NCI-H1436 (cell line): ENCODE measurements at regions not wholly inside any gene's neighbourhood (a gene's known extent, or its start where the extent isn't known, plus 50 kb on each side); places are given as distances from the start of the nearest gene placed in this dataset.

Source experiments
- DNase-seq: peaks from one replicate; lab custom pipeline; 2025; lab: John Stamatoyannopoulos, UW

DNA sequence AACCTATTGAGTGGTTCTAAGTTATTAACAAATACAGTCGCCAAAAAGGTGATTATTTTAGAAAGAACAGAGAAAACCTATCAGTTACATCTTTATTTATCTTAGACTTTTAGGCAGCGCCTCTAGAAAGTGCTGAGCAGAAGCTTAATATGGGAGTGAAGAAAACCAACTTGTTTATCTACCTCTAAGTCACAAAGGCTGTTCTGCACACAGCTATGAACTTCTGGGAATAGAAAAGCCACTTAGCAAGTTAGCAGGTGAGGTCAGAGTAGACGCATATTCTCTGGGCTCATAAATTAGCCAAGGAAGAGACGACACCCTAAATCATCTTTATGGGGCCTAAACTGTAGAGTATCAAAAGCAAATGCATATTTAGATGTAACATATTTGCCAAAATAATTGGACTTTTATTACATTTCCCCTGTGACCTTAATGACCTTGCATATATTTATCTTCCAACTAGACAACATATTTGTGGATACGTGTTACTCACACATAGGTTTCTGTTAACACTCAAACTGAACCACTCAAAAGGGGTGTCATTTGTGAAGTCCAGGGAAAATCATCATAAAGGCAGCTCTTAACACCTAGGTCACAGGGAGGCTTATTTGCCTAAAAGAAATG lies 267.1 kb downstream of the ADGB start:
- no peak for DNase-seq

DNA sequence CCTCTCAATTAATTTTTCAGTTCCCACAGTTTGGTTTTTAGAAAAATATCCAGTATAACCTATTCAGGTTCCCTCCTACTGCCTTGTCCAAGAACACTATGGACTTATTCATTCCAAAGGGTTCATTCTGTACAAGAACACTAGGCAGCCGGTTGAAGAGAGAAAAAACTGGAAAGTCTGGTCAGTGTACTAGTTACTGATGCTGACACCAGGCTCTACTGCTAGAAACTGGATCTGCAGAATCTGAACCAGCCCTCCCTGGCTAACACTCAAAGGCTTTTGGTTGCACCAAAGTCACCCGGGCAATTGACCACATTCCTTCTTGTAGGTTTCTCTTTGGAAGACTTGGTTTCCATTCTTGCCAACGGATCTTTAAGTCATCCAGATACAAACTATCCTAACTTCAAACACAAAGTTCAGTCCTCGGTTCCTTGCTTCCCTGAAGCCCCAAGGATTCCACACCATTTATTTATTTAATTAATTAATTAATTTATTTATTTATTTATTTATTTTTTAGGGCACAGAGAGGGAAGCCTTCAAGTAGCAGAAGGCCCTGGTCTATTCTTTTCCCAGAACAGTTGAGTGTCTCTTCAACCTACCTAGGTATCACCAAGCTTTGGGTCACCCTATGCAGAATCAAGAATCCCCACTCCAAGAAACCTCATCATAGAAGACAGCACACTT lies 268.1 kb downstream of the ADGB start:
- no peak for DNase-seq

DNA sequence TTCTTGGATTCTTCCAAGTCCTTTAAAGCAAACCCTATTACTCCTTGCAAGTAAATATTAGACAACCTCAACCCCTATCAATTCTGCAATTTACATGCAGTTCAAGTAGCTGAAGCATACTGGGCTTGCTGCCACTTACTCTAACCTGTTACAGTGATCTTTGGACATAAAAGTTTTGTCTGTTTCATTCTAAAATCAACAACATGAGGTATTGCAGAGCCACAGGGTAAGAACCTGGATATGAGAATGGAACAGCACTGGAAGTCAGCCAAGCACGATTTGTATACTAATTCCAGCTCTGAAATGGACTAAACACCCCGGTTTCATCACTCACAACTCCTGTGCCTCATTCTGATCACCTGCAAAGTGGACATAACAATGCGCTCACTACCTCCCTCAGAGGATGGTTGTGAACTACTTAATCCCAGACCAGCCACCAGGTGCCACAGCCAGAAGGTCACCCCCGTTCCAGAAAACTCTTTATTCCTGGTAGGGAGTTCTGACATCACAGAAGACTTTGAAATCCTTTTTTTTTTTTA lies 270.0 kb downstream of the ADGB start:
- no peak for DNase-seq

DNA sequence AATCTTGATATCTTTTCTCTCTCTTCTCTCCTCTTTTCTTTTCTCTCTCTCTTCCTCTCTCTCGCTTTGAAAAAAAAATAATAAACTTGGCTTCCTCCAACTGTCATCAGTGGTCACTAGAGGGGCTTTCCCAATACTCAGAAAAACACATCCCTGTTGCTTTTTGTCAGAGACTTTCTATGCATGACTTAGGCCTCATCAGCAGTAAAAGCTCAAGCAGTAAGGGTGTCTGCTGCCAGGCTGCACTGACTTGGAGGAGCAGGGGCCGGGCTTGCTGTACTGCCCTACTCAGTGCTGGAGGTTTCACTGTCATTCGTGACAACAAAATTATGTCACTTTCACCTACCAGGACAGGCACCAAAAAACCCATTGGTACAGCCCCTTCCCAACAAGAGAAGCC lies 272.0 kb downstream of the ADGB start:
- DNase-seq = no peak

DNA sequence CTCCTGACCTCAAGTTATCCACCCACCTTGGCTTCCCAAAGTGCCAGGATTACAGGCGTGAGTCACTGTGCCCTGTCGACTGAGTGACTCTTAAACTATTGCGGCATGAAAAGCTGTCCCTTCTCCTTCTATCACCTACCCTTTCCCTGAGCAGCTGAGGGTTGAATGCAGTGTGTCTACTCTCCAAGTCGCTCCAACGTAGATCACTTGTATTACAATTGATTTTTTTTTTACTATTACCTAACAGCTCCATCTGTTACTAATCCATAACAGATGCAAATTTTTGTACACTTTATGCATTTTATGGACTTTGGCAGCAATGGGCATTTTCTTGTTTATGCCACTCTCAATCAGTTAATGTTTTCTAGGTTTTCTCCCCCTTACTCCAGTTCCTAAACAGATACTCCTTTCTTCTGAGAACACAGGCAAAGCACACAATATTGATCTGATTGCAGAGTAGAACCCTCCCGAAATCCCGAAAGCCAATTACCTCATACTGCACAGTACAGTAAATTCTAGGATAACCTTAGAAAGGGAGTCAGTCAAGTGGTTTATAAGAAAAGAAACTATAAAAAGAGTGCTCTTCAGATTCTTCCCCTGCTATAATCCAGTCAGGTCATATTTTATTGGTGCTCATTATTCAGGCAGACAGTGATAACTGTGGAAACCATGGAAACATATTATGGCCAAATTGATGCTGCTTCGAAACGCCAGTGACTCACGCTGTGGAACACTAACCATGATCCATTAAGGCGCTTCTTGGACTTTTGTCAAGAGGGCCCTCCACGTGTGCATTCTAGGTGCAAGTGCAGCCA lies 273.0 kb downstream of the ADGB start:
- peak; percentile 32 for DNase-seq

DNA sequence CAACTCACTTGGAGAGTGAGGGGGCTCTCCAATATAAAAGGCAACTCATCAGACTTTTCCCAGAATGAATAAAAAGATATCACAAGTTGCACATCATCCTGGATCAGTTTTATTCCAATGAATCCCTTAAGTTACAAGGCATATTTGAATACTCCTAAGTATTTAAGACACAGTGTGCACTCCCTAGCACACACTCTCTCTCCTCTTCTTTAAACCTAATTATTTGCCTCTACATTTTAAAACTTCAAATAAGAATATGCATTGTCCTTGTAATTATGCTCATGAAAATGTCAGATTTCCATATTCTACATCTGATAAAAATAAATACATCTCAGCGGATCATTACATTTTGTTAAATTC lies 273.6 kb downstream of the ADGB start:
- no peak for DNase-seq

DNA sequence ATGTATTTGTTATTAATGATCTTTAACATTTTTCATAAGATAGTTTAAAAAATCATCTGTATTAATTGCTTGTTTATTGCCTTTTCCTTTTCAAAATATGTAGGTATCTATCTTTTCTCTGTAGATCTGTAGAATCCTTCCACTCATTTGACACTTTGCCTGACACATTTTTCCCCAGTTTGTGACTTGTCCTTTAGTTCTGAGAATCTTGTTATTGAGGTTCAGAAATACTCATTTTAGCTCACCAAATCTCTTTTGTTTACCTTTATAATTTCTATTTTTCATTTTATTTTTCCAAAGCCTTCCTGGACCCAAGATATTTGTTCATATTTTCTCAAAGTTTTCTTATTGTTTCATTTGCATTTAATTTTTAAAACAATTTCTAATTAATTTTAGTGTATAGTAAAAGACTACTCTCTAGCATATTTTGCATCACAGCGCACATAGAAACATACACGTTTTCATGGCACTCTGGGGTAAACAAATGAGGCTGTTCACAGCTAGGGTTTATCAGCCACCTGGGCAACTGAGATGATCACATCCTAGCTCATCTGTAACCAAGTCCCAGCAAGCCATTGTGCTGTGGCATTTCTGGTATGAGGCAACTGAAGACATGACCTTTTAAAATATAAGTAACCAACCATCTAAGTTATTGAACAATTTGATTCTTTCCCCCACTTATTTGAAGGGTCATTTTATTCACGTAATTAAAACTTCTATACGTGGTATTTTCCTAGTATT lies 275.7 kb downstream of the ADGB start:
- DNase-seq = no peak

DNA sequence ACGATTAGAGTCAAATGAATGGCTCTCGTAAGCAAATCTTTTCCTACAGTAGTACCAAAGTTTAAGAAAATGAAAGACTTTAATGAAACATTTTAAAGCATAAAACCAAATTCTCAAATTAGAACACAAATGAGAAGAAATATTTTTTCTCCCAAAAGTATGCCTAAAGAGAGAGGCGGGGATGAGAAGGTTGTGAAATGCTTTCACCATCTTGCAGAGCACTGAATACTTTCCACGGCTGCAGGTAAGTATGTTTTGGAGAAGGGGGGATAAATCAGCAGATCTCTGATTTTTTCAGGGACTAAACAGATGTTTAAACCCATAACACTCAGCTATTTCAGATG lies 277.1 kb downstream of the ADGB start:
- DNase-seq = no peak

DNA sequence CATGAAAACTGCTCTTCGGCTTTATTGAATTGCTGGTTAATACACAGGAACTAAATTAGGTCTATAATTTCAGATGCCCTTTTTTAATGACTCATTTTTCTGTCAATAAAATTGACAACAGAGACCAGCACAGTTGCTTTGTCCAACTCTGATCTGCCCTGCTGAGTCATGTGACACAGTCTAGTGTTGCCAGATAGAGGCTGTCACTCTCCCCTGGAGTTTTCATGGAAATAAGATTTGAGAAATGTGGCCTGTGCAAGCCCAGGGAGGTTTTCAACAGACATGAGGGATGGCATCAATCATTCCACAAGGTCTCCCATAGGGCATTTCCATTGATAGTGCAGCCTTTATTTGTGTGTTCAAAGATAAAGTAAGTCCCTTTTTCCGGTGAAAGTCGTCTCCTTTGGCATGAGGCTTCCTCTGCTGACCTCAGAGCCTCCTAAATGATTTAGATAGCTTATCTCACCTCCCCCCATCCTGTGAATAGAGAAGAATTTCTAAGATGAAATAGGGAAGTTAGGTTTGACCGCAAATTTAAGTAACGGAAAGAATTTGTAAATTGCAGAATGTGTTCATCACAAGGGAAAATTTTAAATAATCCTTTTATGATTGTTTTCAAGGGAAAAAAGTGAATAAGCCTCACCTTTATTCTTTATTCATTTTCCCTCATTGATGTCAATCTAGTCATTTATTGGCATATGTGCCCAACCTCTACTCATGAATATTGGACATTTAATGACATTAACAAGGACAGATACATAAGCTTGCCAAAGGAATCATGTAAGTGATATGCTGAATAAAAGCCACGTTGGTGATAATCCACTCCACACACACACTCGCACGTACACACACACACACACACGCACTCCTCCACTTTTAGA lies 277.7 kb downstream of the ADGB start:
- no peak for DNase-seq

DNA sequence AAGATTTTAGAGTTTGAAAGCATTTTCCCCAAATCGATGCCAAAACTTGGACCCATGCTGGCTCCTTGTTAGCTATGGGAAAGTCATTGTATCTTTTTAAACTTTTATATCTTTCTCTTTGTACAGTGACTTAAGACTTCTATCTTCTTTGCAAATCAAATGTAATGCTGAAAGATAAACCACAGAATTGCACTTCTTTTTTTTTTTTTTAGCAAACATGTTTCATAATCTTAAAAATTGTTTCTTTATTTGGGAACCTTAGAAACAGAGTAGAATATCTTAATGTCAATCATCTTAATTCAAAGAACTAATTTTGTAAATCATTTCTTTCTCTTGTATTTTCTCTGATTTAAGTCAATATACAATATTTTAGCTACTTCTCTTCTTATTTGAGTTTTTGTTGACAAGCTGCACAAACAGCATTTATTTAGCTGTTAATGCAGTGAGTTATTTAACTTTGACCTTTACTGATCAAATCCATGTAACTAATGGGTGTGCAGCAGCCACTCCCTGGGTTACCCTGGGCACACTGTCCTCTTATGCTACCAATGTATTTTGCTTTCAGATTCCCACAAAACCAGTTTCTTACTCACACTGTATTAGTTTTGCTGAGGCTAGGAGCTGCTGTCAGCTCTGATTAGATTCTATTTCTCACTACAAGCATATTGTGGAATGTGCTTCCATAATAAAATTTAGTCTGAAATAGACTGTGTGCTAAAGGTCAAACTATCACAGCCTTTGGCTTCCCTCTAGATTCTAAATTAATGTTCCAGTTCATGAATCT lies 279.6 kb downstream of the ADGB start:
- DNase-seq = no peak

DNA sequence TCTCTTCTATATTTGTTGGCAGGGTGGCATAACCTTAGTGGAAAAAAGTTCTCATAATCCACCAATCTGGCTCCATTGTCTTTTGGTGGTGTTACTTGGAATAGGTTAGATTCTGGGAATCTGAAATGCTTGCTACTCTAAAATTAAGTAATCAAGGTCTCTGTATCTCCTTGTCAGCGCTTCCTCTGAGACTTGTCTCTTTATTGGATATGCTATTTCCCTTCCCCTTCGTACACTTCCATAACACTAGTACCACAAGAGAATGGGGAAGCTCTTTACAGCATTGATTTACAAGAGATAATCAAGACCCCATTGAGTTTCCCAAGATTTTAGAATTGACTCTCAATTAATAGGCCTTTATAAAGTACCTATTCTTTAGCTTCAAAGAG lies 280.2 kb downstream of the ADGB start:
- no peak for DNase-seq

DNA sequence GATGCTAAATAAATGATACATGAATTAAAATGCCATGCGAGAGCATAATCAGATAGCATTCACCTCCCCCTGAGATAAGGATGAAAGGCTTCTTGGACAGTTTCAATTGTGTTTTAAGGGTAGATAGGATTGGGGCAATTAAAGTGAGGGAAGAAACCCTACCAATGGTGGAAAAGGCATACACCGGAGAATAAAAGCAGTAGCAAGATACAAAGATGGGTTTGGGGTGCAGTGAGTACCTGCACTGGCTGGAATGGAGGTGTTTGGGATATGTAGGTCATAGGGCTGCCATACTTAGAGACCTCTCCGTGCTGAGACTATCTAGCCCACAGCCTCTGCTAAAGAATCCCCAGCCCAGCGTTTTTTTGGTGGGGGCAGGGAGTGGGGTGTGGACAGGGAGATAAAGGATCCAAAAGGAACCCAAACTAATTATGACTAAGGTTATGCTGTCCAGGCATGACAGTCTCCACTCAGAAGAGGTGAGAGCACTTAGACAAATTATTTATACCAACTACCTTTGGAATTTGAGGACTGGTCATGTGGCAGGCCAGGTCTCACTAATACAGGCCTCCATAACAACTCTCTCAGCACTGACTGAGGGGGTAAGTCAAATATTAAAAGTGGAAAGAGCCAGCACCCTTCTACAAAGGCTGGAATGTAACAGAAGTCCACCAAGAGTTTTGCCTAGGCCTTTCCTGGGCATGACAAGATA lies 280.8 kb downstream of the ADGB start:
- no peak for DNase-seq

DNA sequence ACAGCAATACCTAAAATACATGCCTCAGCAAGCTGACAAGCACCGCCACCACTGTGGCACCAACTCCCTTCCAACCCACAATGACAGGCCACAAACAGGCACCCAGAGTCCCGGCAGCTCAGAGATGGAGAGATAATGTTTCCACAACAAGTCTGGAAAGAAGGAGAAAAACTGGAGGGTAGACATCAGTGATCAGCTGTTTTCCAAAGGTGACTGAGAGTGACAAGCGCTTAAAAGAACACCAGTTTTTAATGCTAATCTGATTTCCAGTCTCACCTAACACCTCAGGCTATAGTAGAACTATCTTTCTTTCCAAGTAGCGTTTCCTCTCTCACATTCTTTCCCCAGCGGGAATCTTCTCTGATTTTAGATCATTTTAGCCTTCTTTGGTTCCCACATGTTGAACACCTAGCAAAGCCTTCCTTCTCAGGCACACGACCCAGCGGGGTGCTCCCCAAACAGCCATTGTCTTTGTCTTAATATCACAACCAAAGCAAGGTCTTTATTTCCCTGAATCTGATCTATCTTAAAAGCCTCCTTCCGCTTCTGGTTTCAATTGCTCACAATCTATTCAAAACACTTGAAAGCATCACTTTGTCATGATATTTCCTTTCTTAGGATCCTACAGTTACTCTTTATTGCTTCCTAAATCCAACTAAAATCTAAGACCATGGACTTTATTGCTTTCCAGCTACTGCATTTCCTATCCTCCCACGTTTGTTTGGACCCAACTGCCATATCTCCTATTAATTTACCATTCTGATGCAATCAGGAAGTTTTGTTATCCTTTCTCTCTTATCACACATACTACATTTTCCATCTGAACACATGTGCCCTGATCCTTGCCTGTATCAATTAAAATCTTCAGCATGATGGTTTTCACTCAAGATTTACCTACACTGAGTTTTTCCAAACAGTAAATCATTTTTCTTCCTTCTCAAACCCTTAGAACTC lies 282.7 kb downstream of the ADGB start:
- DNase-seq = no peak

DNA sequence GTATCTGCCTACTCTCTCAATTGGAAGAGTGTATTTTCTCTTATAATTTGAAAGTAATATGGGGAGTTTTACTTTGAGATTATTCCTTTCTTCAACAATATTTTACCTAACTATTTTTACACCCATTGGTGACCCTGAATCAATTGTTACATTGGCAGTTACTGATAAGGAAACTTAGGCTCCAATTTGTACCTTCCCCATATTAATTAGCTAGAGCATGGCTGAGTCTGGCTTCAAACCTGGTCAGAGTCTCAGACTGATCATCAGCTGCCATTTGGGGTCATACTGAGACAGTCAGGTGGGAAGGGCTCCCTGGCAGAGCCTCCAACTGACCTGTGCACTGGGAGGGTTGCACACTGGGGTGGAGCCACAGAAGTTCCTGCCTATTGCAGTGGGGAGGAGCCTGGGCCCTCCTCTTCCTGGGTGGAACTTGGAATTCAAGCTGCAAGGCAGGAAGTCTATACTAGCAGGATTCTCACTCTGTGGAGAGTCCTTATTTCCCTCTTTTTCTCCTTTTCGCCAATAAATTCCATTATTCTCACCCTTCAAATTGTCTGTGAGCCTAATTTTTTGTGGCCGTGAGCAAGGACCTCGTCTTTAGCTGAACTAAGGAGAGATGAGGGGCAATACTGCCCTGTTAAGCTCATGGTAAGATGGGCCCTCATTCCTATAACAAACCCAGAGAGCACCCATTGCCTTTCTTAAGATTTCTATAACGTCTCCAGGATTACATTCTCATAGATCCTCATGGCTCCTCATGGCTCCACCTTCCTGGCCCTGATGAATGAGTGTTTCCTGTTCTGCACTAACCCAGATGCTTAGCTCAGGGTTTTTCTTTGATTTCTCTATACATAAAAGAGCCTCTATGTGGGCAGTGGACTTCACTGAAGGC lies 285.1 kb downstream of the ADGB start:
- no peak for DNase-seq

DNA sequence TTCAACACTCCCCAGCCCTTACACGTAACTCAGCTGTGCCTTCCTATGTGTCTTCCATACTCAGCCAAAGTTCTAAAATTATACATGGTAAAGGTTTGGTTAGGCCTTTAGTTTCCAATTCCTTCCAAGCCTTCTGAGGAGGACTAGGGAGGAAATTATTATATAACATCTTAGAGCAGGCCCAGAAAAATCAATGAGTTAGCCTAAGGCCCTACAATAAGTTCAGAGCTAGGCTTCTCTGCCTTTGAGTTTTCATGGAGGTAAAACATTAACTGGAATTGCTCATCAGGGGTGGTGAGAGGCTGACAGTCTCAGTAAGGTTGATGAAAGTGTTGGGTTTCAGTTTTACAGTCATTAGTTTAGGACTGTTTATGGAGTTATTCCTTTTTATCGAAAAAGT lies 286.0 kb downstream of the ADGB start:
- DNase-seq = no peak

DNA sequence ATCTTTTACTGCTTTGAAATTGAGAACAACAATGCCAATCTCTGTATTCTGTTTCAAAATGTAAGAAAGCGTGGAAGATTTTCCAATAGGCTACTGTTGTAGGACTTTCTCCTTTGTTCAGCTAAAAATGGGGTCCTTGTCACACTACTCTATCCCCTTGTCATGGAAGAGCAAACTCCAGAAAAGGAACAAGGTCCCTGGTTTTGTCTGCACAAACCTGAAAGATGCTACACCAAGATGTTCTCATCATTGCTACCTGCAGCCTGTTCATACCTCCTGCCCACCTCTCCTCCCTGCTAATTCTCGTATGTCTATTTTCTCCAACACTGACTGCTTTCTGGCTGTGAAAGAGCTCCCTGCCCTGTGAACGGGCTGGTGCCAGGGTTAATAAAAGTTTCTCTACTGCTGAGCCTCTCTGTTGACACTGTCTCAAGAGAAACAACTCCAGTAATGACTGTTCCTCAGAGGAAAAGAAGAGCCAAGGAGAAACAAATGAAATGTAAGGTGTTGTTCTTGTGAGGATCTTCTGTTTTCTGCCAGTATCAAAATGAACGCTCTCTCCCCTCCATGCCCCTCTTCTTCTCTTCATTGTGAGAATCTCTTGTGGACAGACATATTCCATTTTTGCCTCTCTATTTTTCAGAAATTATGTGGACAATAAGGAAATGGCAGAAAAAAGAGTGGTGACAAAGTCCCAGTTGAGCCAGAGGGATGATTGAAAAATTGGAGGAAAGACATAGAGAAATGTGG lies 287.1 kb downstream of the ADGB start:
- DNase-seq = no peak
